HG03432 (cell line): ENCODE measurements at regions not wholly inside any gene's neighbourhood (a gene's known extent, or its start where the extent isn't known, plus 50 kb on each side); places are given as distances from the start of the nearest gene placed in this dataset.

Source experiments
- ATAC-seq: cut with Tn5 transposase; IDR thresholded peaks from one replicate; pipeline ENCODE4 v1.9.1; 2021; ENCODE audit warnings: mild to moderate bottlenecking, moderate library complexity; ENCODE audit not compliant: unreplicated experiment

GRCh38 chr2:48134704-48135103 is 179.8 kb upstream of the FOXN2 start:
- ATAC-seq: no peak

GRCh38 chr2:48135797-48136196 is 178.7 kb upstream of the FOXN2 start:
- ATAC-seq: no peak

- no peak for ATAC-seq
Measured at GRCh38 chr2:48137829-48138228, 176.7 kb upstream of the FOXN2 start.

DNA sequence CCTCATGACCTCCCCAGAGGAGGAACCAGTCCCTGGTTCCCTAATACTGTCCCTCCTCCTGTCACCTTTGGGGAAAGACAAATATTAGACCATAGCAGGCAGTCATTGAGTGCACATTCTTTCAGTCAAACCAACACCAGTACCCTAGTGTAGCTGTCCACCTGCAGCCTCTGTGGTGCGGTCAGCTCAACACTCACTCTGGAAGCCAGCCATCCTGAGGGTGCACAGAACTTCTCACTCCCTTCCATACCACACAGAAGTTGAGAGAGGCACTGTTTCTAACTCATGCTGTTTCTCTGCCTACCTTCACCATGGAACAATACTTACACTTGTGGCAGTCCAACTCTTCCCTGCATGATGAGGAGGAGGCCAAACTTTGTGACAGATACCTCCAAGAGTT is 175.6 kb upstream of the FOXN2 start:
- ATAC-seq: no peak

DNA sequence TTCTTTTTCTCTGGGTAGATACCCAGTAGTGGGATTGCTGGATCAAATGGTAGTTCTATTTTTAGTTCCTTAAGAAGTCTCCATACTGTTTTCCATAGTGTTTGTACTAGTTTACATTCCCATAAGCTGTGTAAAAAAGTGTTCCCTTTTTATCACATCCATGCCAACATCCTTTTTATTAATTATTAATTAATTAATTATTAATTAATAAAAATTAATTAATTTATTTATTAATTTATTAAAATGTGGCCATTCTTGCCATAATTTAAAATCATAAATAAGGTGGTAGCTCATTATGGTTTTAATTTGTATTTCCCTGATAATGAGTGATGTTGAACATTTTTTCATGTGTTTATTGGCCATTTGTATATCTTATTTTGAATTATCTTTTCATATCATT is 173.9 kb upstream of the FOXN2 start:
- no peak for ATAC-seq

DNA sequence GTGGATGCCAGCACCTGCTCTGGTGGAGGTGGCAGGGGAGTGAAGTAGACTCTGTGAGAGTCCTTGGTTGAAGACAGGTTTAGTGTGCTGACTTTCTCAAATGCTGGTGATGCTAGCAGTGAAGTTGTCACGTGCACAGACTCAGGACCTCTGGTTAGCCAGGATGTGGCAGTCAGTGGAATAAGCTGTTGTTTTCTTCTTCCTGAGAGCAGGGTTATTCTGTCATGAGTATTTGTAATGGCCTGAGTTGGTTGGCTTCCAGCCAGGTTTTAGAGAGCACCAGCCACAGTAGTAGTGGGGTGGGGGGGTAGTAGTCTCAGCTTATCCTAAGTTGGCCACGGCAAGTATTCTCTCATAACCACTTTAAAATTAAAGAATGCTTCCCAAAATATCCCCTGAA is 169.7 kb upstream of the FOXN2 start:
- no peak for ATAC-seq

GRCh38 chr2:48145845-48146452 is 168.5 kb upstream of the FOXN2 start:
- ATAC-seq: no peak

DNA sequence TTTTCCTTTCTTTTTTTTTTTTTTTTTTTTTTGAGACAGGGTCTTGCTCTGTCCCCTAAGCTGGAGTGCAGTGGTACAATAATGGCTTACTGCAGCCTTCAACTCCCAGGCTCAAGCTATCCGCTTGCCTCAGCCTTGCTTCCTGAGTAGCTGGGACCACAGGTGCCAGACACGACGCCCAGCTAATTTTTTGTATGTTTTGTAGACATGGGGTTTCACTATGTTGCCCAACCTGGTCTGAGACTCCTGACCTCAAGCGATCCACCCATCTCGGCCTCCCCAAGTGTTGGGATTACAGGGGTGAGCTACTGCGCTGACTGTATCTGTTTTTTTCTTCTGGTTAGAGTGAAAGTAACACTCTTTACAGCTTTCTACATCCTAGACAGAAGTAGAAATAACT is 167.9 kb upstream of the FOXN2 start:
- ATAC-seq: no peak

DNA sequence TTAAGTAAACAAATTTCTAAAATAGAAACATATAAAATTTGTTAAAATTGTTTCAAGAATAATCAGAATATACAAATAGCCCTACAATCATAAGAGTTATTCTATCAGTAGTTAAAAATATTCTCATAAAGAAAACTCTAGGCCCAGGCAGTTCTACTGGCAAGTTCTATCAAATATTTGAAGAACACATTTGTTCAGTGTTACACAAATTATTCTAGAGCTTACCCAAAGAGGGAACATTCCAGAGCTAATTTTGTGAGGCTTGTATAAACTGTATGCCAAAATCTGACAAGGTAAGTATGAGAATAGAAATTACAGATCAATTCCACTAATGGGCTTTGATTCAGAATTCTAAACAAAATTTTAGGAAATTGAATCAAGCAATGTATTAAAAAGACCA is 166.8 kb upstream of the FOXN2 start:
- no peak for ATAC-seq

- no peak for ATAC-seq
Measured at GRCh38 chr2:48148841-48149430, 165.5 kb upstream of the FOXN2 start.

GRCh38 chr2:48157150-48157549 is 157.3 kb upstream of the FOXN2 start:
- no peak for ATAC-seq

GRCh38 chr2:48161628-48162027 is 152.9 kb upstream of the FOXN2 start:
- ATAC-seq: no peak

GRCh38 chr2:48162742-48163141 is 151.7 kb upstream of the FOXN2 start:
- ATAC-seq: no peak

DNA sequence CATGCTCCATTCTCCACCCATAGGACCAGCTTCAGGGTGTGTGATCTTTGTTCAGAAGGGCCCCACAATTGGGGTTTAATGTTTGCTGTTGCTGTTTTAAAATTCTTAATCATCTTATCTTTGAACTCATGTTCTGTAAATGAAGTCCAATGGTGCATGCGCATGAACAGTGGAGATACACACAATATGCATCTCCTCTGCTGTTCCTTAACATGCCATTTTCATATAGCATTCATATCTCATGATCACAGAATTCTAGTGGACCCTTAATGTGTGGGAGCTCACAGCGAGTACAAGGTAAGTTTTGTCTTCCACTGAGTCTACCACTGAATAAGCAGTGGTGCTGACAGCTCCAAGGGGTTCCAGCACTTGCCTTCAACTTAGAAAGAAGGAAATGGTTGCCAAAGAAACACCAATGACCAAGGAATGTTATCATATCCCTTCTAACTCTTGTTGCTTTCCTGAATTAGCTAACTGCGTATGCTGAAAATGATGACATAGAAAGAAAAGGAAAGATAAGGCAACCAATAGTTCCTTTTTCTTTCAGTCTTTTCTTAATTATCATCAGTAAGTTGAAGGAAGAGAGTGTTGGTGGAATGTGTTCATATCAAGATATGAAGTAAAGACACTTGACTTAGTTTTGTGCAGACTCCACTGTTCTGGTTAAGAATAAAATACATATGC is 149.3 kb upstream of the FOXN2 start:
- ATAC-seq: no peak

DNA sequence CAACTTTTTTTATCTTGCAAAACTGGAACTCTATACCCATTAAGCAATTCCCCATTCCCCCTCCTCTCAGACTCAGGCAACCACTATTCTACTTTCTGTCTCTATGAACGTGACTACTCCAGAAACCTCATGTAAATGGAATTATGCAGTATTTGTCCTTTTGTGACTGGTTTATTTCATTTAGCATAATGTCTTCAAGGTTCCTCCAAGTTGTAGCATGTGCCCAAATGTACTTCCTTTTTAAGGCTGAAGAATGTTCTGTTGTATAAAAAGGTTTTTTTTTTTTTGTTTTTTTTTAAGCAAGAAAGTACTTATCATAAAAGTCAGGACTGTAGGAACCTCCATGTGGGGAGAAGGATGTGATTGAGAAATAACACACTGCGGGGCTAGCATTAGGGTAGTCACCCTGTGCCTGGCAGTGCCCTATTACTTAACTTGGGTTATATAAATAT is 145.3 kb upstream of the FOXN2 start:
- no peak for ATAC-seq

GRCh38 chr2:48170281-48170680 is 144.2 kb upstream of the FOXN2 start:
- no peak for ATAC-seq

GRCh38 chr2:48173141-48173540 is 141.3 kb upstream of the FOXN2 start:
- ATAC-seq: no peak

GRCh38 chr2:48174503-48174902 is 140.0 kb upstream of the FOXN2 start:
- ATAC-seq: no peak

DNA sequence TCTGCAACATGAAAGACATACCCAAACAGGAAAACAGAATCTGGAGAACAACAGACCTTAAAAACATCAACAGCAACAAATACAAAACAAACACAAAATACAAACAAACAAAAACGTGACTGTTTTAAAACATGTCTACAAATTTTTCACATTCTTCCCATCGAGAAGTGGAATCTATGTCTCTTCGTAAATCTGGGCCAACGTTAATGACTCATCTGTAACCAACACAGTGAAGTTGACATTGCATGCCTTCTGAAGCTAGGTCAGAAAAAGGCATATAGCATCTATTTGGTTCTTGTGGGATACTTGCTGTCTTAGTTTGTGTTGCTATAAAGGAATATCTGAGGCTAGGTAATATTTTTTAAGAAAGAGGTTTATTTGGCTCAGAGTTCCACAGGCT is 139.2 kb upstream of the FOXN2 start:
- ATAC-seq: no peak

DNA sequence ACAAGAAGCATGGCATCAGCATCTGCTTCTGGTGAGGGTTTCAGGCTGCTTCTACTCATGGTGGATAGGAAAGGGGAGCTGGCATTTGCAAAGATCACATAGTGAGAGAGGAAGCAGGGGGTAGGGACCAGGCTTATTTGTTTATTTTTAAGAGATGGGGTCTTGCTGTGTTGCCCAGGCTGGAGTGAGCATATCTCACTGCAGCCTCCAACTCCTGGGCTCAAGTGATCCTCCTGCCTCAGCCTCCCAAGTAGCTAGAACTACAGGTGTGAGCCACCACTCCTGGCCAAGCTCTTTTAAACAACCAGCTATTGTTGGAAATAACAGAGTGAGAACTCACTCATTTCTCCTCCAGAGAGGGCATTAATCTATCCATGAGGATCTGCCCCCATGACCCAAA is 138.8 kb upstream of the FOXN2 start:
- no peak for ATAC-seq

- no peak for ATAC-seq
Measured at GRCh38 chr2:48176876-48177275, 137.6 kb upstream of the FOXN2 start.

GRCh38 chr2:48178611-48179010 is 135.9 kb upstream of the FOXN2 start:
- ATAC-seq: no peak

DNA sequence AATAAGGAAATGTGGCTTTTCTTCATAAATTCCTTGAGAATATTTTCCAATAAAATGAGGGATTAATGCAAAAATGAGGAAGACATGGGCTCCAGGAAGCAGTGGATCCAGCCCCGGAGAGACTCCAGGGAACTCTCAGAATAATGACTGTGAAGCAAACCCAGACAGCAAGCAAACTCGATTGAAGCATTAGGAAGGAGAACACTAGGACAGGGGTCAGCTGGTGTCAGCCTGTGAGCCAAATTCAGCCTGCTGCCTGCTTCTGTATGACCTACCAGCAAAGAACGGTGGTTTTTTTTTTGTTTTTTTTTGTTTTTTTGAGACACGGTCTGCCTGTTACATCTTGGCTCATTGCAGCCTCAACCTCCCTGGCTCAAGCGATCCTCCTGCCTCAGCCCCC is 133.9 kb upstream of the FOXN2 start:
- no peak for ATAC-seq
